ENCODE measurements at regions not wholly inside any gene's neighbourhood (a gene's known extent, or its start where the extent isn't known, plus 50 kb on each side); places are given as distances from the start of the nearest gene placed in this dataset.

DNA sequence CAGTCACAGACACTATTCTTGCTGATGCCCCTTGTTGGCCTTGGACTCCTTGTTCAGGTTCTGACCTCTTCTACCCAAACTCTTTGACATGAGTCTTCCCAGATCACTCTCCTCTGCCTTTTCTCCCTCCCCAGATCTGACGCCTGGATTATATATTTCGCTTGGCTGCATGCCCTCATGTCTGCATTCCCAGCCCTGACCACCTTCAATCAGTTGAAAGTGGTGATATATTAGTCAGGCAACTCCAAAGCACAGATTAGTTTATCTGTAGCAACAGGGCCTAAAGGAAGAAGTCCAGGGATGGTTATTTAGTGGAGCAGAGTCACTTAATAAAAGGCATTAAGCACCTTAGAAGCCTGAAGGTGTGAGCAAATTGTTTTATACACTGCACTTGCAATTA, 110.0 kb upstream of the GUCA2B start:
- Histone ChIP-seq H3K9ac (ENCODE audit: insufficient read depth in 1 of 2, low read length in 2 of 2) (no peak overlapping the region), H3K9me3 (ENCODE audit: control insufficient read depth in 4 of 4, insufficient read depth in 3 of 4, low read length in 3 of 4) (no peaks in the 10 kb centered on the region), H3K4me1 (ENCODE audit: control insufficient read depth in 5 of 5, insufficient read depth in 5 of 5, low read length in 5 of 5) (no peaks in the 10 kb centered on the region), H3K4me3 (no peak overlapping the region), H3K27ac (ENCODE audit: low read depth in 1 of 2, low read length in 1 of 2) (no peak overlapping the region), H3K27me3 (ENCODE audit: control insufficient read depth in 3 of 3, insufficient read depth in 3 of 3, low read length in 2 of 3) (peaks cover 0 to 3% (median 0%) of the 10 kb centered on the region in 3 donors), H3K36me3 (ENCODE audit: control insufficient read depth in 4 of 4, insufficient read depth in 4 of 4, low read length in 4 of 4) (no peaks in the 10 kb centered on the region)
- ATAC-seq (ENCODE audit: insufficient read depth, low FRiP score) (no peak), DNase-seq (no peak)
- TF ChIP-seq, protein P1, sequence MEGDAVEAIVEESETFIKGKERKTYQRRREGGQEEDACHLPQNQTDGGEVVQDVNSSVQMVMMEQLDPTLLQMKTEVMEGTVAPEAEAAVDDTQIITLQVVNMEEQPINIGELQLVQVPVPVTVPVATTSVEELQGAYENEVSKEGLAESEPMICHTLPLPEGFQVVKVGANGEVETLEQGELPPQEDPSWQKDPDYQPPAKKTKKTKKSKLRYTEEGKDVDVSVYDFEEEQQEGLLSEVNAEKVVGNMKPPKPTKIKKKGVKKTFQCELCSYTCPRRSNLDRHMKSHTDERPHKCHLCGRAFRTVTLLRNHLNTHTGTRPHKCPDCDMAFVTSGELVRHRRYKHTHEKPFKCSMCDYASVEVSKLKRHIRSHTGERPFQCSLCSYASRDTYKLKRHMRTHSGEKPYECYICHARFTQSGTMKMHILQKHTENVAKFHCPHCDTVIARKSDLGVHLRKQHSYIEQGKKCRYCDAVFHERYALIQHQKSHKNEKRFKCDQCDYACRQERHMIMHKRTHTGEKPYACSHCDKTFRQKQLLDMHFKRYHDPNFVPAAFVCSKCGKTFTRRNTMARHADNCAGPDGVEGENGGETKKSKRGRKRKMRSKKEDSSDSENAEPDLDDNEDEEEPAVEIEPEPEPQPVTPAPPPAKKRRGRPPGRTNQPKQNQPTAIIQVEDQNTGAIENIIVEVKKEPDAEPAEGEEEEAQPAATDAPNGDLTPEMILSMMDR (IDR thresholded peaks at IDR 0.05; ENCODE audit: control extremely low read depth, extremely low read depth): no peak
- WGBS, 2 donors: 80 to 84% methylated on average over 2 of the region's 2 CpGs

GRCh38 chr1:42041031-42041430, 112.2 kb upstream of the GUCA2B start:
- Histone ChIP-seq H3K9me3 (ENCODE audit: control insufficient read depth in 4 of 4, insufficient read depth in 3 of 4, low read length in 3 of 4) (no peaks in the 10 kb centered on the region), H3K9ac (ENCODE audit: insufficient read depth in 1 of 2, low read length in 2 of 2) (no peak overlapping the region), H3K27me3 (ENCODE audit: control insufficient read depth in 3 of 3, insufficient read depth in 3 of 3, low read length in 2 of 3) (peaks cover 0 to 3% (median 0%) of the 10 kb centered on the region in 3 donors), H3K4me3 (no peak overlapping the region), H3K36me3 (ENCODE audit: control insufficient read depth in 4 of 4, insufficient read depth in 4 of 4, low read length in 4 of 4) (no peaks in the 10 kb centered on the region), H3K4me1 (ENCODE audit: control insufficient read depth in 5 of 5, insufficient read depth in 5 of 5, low read length in 5 of 5) (no peaks in the 10 kb centered on the region), H3K27ac (ENCODE audit: low read depth in 1 of 2, low read length in 1 of 2) (no peak overlapping the region)
- DNase-seq (no peak), ATAC-seq (ENCODE audit: insufficient read depth, low FRiP score) (no peak)
- 85 to 94% methylated on average over 17 of the region's 17 CpGs for WGBS, 2 donors
- TF ChIP-seq, protein P1 (IDR thresholded peaks at IDR 0.05; ENCODE audit: control extremely low read depth, extremely low read depth): no peak

GRCh38 chr1:42040159-42040558, 113.1 kb upstream of the GUCA2B start:
- TF ChIP-seq, protein P1 (IDR thresholded peaks at IDR 0.05; ENCODE audit: control extremely low read depth, extremely low read depth): no peak
- WGBS, 2 donors: 92% methylated on average over 14 of the region's 14 CpGs

DNA sequence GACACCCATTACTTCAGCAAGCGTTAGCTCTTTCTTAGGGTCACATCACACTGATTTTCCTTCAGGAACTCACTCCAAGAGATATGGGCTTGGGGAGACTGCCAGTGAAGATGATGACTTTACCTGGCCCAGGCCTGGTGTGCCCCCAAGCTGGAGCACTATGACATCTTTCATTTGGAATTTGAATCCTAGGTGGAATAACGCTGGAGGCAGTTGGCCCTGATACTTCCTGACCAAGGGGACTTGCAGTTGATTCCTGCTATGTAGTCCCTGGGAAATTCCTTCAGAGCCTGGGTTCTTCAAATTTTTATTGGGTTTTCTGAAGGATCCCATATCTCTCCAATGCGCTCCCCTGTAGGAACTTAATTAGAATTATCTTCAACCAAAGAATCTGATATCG, 114.9 kb upstream of the GUCA2B start:
- Histone ChIP-seq H3K9me3 (ENCODE audit: control insufficient read depth in 4 of 4, insufficient read depth in 3 of 4, low read length in 3 of 4) (no peaks in the 10 kb centered on the region), H3K9ac (ENCODE audit: insufficient read depth in 1 of 2, low read length in 2 of 2) (no peak overlapping the region), H3K4me1 (ENCODE audit: control insufficient read depth in 5 of 5, insufficient read depth in 5 of 5, low read length in 5 of 5) (peaks cover 0 to 9% (median 0%) of the 10 kb centered on the region in 5 donors), H3K27me3 (ENCODE audit: control insufficient read depth in 3 of 3, insufficient read depth in 3 of 3, low read length in 2 of 3) (peaks cover 0 to under 1% (median 0%) of the 10 kb centered on the region in 3 donors), H3K36me3 (ENCODE audit: control insufficient read depth in 4 of 4, insufficient read depth in 4 of 4, low read length in 4 of 4) (no peaks in the 10 kb centered on the region), H3K4me3 (no peak overlapping the region), H3K27ac (ENCODE audit: low read depth in 1 of 2, low read length in 1 of 2) (no peak overlapping the region)
- TF ChIP-seq, protein P1 (IDR thresholded peaks at IDR 0.05; ENCODE audit: control extremely low read depth, extremely low read depth): no peak
- 90 to 91% methylated on average over 4 of the region's 4 CpGs for WGBS, 2 donors
- DNase-seq (no peak), ATAC-seq (ENCODE audit: insufficient read depth, low FRiP score) (no peak)

More at GRCh38 chr1:42040159-42040558, 113.1 kb upstream of the GUCA2B start:
- Histone ChIP-seq H3K9me3 (ENCODE audit: control insufficient read depth in 4 of 4, insufficient read depth in 3 of 4, low read length in 3 of 4) (no peaks in the 10 kb centered on the region), H3K36me3 (ENCODE audit: control insufficient read depth in 4 of 4, insufficient read depth in 4 of 4, low read length in 4 of 4) (no peaks in the 10 kb centered on the region), H3K9ac (ENCODE audit: insufficient read depth in 1 of 2, low read length in 2 of 2) (no peak overlapping the region), H3K27ac (ENCODE audit: low read depth in 1 of 2, low read length in 1 of 2) (no peak overlapping the region), H3K4me3 (no peak overlapping the region), H3K4me1 (ENCODE audit: control insufficient read depth in 5 of 5, insufficient read depth in 5 of 5, low read length in 5 of 5) (no peaks in the 10 kb centered on the region), H3K27me3 (ENCODE audit: control insufficient read depth in 3 of 3, insufficient read depth in 3 of 3, low read length in 2 of 3) (peaks cover 0 to under 1% (median 0%) of the 10 kb centered on the region in 3 donors)
- DNase-seq: no peak
- ATAC-seq (ENCODE audit: insufficient read depth, low FRiP score): no peak
